ENCODE measurements at regions not wholly inside any gene's neighbourhood (a gene's known extent, or its start where the extent isn't known, plus 50 kb on each side); places are given as distances from the start of the nearest gene placed in this dataset.
A peak's percentile ranks its signal among the peaks of the same experiment; 100 is the strongest.

DNA sequence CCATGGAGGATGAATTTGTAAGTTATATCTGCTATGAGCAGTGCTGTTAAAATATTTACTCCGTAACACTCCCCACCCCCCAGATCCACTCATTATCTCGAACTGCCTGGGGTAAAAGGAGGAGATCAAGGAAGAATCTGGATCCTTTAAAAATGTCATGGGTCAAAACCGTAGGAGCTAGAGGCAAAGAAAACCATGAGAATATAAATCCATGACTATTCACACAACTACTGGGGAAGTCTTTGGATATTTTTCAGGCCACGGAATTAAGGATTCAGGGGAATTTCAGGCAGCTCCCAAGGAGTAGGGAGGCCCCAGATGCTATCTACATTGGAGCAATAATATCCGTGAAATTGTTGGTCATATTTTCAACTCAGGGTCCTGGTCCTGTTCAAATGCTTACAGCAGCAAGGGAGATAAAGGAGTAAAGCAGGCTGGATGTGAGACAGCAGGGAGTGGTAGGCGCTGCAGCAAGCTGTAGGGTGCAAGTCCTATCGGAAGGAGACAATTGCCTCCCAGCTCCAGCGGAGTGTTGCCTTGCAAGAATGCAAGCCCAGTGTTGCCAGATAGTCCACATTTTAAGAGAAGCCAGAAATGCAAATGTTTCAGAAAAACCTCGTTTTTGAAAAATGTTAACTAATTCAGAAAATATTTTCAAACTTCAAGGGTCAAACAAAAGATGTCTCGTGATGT lies 116.2 kb upstream of the KIT start:
- FAIRE-seq = no peak

DNA sequence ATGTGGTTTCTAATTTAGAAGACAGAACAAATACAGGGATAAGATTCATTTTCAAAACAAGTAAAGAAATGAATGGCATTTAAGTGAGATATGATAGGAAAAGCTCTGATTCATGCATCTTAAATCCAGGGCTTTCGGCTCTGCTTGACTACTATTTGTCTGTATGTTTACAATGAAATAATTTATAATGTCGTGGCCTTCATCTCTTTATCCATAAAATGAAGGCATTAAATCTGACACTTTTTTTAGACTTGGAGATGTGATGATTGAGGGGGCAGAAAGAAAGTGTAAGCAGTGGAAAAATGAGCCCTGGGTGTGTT lies 115.7 kb upstream of the KIT start:
- no peak for FAIRE-seq
- DNase-seq (ENCODE audit: insufficient read length, low spot score) = no peak

More for the DNA sequence above, 116.2 kb upstream of the KIT start:
- no peak for DNase-seq (ENCODE audit: insufficient read length, low spot score)

GRCh38 chr4:54542540-54543041 lies 115.2 kb upstream of the KIT start:
- no peak for DNase-seq (ENCODE audit: insufficient read length, low spot score)
- FAIRE-seq = no peak

DNA sequence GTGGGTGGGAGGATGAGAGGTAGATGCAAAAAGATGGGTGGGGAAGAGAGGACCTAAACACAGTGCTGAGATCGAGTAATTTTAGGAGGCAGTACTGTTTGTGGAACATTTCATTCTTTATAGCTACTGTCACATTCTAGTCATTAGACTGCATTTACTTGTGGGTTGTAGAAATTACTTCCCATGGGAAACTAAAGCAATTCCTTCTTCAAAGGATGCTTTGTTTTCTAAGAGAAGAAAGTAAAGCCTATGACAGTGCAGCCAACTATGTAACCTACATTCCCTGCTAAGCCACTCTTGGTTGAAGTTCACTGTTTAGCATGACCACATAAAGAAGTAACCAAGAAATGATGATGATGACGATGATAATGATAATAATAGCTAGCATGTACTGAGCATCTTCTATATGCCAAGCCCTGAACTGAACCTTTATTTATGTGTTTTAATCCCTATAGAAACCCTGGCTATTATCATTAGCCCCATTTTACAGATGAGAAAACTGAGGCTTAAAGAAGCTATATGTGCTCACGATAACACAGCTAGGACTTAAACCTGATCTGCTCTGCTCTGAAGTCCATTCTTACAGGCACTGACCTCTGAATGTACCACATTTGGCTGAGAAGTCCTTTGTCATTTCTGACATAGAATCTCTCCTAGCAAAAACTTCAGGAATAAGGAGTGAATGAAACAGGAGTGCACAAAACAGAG lies 114.5 kb upstream of the KIT start:
- no peak for FAIRE-seq

GRCh38 chr4:54545663-54546424 lies 111.9 kb upstream of the KIT start:
- DNase-seq (ENCODE audit: insufficient read length, low spot score) (no peak), FAIRE-seq (no peak)

More for the DNA sequence above, 114.5 kb upstream of the KIT start:
- no peak for DNase-seq (ENCODE audit: insufficient read length, low spot score)

DNA sequence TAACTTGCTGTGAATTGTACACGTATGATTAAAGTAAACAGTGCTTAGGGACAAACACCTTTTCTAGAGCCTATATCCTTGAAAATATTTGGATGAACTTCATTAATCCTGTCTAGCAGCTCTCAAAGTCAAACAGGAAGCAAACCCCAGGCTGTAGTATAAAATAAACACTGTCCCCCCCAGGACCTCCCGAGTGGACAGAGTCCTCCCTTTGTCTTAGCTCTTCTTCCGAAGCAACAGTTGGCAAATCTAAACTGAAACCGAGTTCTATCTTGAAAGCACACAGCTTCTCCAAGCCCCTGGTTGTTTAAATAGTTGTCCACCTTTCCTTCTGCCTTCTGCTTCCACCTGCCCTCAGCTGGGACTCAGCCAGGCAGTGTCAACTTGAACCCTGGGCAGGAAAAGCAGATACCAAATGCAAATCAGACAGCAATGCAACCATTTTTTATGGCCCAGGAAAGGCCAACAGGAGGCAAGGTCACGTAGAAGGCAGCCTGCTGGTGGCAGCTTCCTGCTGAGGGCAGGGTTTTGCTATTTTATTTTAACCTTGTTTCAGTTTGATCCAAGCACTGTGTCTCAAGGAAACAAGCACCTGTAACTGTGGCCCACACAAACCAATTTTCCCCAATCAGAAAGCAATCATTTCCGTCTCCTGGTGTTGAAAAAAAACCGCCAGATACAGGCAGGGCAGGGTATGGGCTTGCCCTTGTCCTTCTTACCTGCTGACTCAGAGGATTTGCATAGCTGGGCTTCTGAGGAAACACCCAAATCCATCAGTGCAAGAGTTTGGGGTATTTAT lies 110.3 kb upstream of the KIT start:
- FAIRE-seq (no peak), DNase-seq (ENCODE audit: insufficient read length, low spot score) (no peak)

DNA sequence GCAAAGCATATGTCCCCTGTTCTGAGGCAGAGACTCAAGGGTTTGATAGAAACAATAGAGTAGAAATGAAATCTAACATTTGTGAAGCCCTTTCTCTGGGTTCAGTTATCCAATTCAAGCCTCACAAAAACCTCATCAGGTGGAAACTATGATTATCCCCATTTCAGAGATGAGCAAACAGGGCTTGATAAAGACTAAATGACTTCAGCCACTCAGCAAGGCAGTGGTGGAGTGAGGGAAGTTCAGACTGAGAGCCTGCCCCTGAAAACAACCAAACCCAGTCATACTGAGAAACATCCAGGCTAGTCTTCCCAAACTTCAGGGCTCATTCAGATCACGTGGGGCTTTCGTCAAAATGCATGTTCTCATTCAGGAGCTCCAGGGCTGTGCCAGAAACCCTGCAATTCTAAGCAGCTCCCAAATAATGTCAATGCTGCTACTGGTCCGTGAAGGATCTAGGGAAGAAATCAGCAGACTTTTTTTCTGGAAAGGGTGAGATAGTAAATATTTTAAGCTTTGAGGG lies 109.6 kb upstream of the KIT start:
- FAIRE-seq (no peak), DNase-seq (ENCODE audit: insufficient read length, low spot score) (no peak)

DNA sequence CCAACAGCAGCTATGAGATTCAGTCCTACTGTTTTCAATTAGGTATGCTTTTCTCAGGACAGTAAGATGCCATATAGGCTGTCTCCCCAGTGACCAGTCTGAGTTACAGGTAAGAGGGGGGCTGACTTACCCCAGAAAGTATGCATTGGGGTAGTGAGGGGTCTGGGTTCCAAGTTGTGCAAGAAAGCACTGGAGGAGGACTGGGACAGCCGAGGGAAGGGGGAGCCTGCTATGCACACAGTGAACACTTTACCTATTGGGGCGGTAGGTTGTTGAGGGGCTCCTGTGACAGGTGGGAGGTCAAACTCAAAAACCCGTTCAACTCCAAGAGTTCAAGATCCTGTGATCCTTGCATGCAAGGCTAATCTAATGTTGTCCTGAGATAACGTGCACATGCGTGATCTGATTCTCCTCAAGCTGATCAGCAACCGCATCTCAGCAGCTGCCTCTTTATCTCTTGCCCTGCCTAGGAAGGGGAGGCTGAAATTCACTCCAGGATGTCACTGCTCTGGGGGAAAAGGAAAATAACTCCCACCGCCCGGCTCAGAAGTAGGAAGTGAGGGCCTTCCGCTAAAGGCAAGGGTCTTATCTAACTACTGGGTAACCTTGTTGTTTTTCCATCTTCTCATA lies 108.8 kb upstream of the KIT start:
- FAIRE-seq (no peak), DNase-seq (ENCODE audit: insufficient read length, low spot score) (no peak)

GRCh38 chr4:54550395-54551171 lies 107.2 kb upstream of the KIT start:
- FAIRE-seq (no peak), DNase-seq (ENCODE audit: insufficient read length, low spot score) (peak; percentile 20)

- DNase-seq (ENCODE audit: insufficient read length, low spot score) (peak; percentile 31), FAIRE-seq (no peak)
These were observed 104.8 kb upstream of the KIT start for GRCh38 chr4:54553001-54553400.

GRCh38 chr4:54554339-54554990 lies 103.3 kb upstream of the KIT start:
- no peak for FAIRE-seq
- DNase-seq (ENCODE audit: insufficient read length, low spot score) = no peak

DNA sequence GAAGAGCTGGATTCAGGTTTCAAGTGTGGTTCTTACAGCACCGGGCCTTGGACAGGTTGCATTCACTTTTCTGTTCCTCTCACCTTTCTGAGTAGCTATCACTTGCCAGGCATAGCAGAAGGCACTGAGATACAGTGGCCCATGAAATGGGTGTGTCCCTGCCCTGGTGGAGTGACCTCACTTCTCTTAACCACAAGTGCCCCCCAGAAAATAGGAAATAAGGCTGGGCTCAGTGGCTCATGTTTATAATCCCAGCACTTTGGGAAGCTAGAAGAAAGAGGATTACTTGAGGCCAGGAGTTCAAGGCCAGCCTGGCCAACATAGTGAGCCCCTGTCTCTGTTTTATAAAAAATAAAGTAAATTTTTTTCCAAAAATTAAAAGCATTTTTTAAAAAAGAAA lies 101.7 kb upstream of the KIT start:
- no peak for FAIRE-seq
- DNase-seq (ENCODE audit: insufficient read length, low spot score) = no peak

GRCh38 chr4:54556587-54556986 lies 101.2 kb upstream of the KIT start:
- DNase-seq (ENCODE audit: insufficient read length, low spot score) = no peak
- no peak for FAIRE-seq

DNA sequence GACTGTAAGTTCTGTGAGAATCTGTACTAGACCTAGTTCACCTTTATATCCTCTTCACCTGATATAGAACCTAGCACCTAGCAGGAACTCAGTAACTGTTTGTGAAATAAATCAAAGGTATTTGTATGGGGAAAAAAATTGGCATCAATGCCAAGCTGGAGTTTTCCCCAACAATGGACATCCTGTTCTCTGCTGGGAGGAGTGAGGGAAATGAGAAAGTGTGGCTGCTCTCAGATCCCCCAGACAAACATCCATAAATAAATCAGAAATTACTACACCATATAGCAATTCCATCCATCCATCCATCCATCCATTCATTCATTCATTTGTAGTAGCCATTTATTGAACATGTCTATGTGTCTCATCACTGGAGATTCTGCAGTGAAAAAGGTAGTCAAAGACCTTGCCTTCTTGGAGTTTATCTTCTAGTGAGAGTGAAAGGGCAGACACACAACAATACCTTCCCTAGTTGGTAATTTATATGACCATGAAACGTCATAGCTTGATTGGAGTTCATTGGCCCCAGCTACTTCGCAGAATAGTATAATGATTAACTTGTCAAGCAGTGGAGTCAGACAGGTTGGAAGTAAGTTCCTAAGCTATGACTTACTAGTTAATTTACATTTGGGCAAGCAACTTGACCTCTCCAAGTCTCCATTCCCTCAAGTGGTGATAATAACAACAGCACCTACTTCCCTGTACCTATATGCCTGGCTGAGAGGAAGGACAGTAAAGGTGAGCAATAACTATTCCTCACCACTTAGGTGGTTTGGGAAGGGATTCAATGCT lies 98.7 kb upstream of the KIT start:
- DNase-seq (ENCODE audit: insufficient read length, low spot score) = no peak
- FAIRE-seq = no peak

GRCh38 chr4:54560513-54560912 lies 97.2 kb upstream of the KIT start:
- FAIRE-seq (no peak), DNase-seq (ENCODE audit: insufficient read length, low spot score) (no peak)

GRCh38 chr4:54561940-54562339 lies 95.8 kb upstream of the KIT start:
- no peak for FAIRE-seq
- DNase-seq (ENCODE audit: insufficient read length, low spot score) = no peak

DNA sequence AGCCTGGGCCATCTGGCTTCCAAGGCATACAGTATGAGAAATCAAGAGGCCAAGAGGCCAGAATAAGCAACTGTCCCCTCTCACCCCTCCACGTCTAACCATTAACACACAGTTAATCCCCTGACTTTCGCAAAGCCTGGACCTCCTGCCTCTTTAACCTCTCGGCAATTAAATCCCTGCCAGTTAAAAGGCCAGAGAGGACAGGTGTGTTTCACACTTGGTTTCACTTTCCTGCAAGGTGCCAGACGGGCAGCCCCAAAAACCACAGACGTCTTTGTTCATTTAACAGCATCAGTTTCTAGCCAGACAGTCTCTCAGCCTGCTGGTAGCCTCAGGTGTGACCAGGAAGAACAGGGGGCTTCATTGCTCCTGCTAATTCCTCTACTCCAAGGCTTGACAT lies 91.1 kb upstream of the KIT start:
- DNase-seq (ENCODE audit: insufficient read length, low spot score) = no peak
- FAIRE-seq = no peak

- no peak for DNase-seq (ENCODE audit: insufficient read length, low spot score)
- no peak for FAIRE-seq
These were observed 90.4 kb upstream of the KIT start for GRCh38 chr4:54567327-54567726.

Measured in HTR-8/SVneo (cell line).